ENCODE measurements at regions not wholly inside any gene's neighbourhood (a gene's known extent, or its start where the extent isn't known, plus 50 kb on each side); places are given as distances from the start of the nearest gene placed in this dataset.

DNA sequence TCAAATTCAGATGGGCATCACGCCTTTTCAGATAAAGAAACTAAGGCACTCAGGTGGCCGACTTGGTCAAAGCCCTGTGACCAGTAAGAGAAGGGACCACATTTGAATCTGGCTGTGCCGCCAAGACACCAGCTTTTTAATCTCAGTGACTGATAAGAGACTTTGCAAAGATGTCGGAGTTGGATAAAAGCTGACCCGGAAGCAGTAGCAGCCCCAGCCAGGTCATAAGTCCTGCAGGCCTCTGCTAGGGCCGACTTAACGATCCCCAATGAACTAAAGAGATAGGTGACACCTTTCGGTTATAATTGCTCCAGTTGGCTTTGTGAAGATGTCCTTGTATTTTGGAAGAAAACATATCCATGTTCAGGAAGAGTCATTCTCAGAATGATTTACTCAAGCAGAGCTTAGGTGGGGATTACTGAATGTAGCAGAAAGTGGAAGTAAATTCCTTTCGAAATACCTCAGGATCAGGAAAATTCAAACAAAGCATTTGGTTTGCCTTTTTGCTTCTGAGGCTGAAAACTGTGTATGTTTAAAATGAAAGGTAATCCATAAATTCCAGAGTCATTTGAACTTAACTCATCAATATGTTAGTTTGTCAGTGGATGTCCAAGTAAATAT, 164.2 kb upstream of the PITRM1 start:
- Histone ChIP-seq H3K56ac (ENCODE audit: extremely low read depth, insufficient read depth, low read length) (no peak overlapping the region), H3K9ac (ENCODE audit: low read depth, low read length) (no peak overlapping the region), H3K36me3 (ENCODE audit: control insufficient read depth, insufficient read depth, low read length) (no peaks in the 10 kb centered on the region), H3K79me1 (ENCODE audit: low read depth in 1 of 2, low read length in 2 of 2) (no peaks in the 10 kb centered on the region), H3K9me1 (ENCODE audit: insufficient read depth, low read length) (0 out of 2 replicates have a peak, but pooled peaks cover 7% of the 10 kb centered on the region), H2AK5ac (ENCODE audit: low read depth, low read length) (peak overlapping the region; percentile 11; the same call in 1 of the 2 replicates), H2BK5ac (ENCODE audit: low read depth, low read length, poor library complexity, severe bottlenecking) (no peak overlapping the region), H3K4me1 (ENCODE audit: control insufficient read depth, insufficient read depth, low read length) (peaks cover 8% of the 10 kb centered on the region; the same call in 1 of the 2 replicates), H4K8ac (ENCODE audit: low read depth in 2 of 2, low read length in 2 of 2) (no peak overlapping the region; a peak in 1 of 4 replicates), H3K4me3 (ENCODE audit: insufficient read depth, low read depth, low read length) (no peak overlapping the region), H2AK9ac (replicated peaks; ENCODE audit: low read depth, low read length, poor library complexity) (no peak overlapping the region), H4K91ac (ENCODE audit: insufficient read depth, low read depth, low read length) (no peak overlapping the region; the same call in 1 of the 2 replicates), H2AFZ (replicated peaks; ENCODE audit: low read length, poor library complexity) (no peak overlapping the region), H4K5ac (ENCODE audit: low read depth, low read length) (no peak overlapping the region), H4K20me1 (ENCODE audit: insufficient read depth, low read length) (no peaks in the 10 kb centered on the region), H3K9me3 (ENCODE audit: control insufficient read depth, insufficient read depth, low read length) (no peaks in the 10 kb centered on the region), H3K23ac (ENCODE audit: low read depth, low read length) (no peak overlapping the region), H2BK20ac (ENCODE audit: low read depth, low read length) (0 out of 2 replicates have a peak overlapping the region, but pooled peaks have one; percentile 1), H3K4ac (ENCODE audit: low read depth, low read length) (0 out of 2 replicates have a peak overlapping the region, but pooled peaks have one; percentile 15), H3K27ac (ENCODE audit: insufficient read depth, low read length) (peak overlapping the region; percentile 33; the same call in 1 of the 2 replicates), H2BK15ac (ENCODE audit: low read depth, low read length) (no peak overlapping the region), H3K18ac (ENCODE audit: low read depth, low read length) (no peak overlapping the region), H3K14ac (replicated peaks; ENCODE audit: low read depth, low read length) (no peak overlapping the region), H2BK120ac (ENCODE audit: low read depth, low read length) (no peak overlapping the region), H3K4me2 (ENCODE audit: low read depth, low read length) (no peak overlapping the region; the same call in 1 of the 2 replicates), H3K27me3 (ENCODE audit: control insufficient read depth, insufficient read depth, low read length) (no peaks in the 10 kb centered on the region)
- ChIA-PET CTCF (no interaction called here), POLR2A (ENCODE audit: unreplicated experiment) (no interaction called here)
- BruUV-seq (replicated peaks), result no TSS peak
- WGBS, 2 experiments (ENCODE audit: extremely low coverage in 2 of 2, insufficient read length in 1 of 2), result no CpG with 5 or more reads among the region's 9 CpGs
- intact Hi-C loops (cut with micrococcal nuclease) (no loop called here), in situ Hi-C loops (cut with MboI; ENCODE audit: low sequenced_read_pairs) (no loop called here), dilution Hi-C loops (cut with HindIII; ENCODE audit: low sequenced_read_pairs, unreplicated experiment) (no loop called here)
- TF ChIP-seq RCOR1 (IDR thresholded peaks at IDR 0.05; ENCODE audit: insufficient replicate concordance, low read length) (no peak), MAFK (IDR thresholded peaks at IDR 0.05; ENCODE audit: low read depth, low read length) (no peak), MXI1 (IDR thresholded peaks at IDR 0.05; ENCODE audit: borderline replicate concordance, low read depth, low read length) (no peak), CHD1 (IDR thresholded peaks at IDR 0.05; ENCODE audit: low read depth, low read length) (no peak), BHLHE40 (IDR thresholded peaks at IDR 0.05; ENCODE audit: low read depth, low read length) (no peak), RFX5 (IDR thresholded peaks at IDR 0.05; ENCODE audit: low read depth, low read length) (no peak), CEBPB (IDR thresholded peaks at IDR 0.05; ENCODE audit: low read depth, low read length) (no peak), ELK1 (IDR thresholded peaks at IDR 0.05; ENCODE audit: borderline replicate concordance, low read depth, low read length) (no peak), SMC3 (IDR thresholded peaks at IDR 0.05; ENCODE audit: low read depth, low read length) (no peak), MAZ (IDR thresholded peaks at IDR 0.05; ENCODE audit: borderline replicate concordance, low read depth, low read length) (no peak), RAD21 (IDR thresholded peaks at IDR 0.05; ENCODE audit: low read length) (no peak), POLR2A (IDR thresholded peaks at IDR 0.05; ENCODE audit: low read depth, low read length) (no peak), FOS (IDR thresholded peaks at IDR 0.05; ENCODE audit: low read depth, low read length) (no peak), NFE2L2 (IDR thresholded peaks at IDR 0.05; ENCODE audit: low read depth, low read length) (no peak)
- TF ChIP-seq, protein P1, sequence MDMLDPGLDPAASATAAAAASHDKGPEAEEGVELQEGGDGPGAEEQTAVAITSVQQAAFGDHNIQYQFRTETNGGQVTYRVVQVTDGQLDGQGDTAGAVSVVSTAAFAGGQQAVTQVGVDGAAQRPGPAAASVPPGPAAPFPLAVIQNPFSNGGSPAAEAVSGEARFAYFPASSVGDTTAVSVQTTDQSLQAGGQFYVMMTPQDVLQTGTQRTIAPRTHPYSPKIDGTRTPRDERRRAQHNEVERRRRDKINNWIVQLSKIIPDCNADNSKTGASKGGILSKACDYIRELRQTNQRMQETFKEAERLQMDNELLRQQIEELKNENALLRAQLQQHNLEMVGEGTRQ (IDR thresholded peaks at IDR 0.05; ENCODE audit: low read depth, low read length), result no peak
- TF ChIP-seq, protein P2, sequence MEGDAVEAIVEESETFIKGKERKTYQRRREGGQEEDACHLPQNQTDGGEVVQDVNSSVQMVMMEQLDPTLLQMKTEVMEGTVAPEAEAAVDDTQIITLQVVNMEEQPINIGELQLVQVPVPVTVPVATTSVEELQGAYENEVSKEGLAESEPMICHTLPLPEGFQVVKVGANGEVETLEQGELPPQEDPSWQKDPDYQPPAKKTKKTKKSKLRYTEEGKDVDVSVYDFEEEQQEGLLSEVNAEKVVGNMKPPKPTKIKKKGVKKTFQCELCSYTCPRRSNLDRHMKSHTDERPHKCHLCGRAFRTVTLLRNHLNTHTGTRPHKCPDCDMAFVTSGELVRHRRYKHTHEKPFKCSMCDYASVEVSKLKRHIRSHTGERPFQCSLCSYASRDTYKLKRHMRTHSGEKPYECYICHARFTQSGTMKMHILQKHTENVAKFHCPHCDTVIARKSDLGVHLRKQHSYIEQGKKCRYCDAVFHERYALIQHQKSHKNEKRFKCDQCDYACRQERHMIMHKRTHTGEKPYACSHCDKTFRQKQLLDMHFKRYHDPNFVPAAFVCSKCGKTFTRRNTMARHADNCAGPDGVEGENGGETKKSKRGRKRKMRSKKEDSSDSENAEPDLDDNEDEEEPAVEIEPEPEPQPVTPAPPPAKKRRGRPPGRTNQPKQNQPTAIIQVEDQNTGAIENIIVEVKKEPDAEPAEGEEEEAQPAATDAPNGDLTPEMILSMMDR (conservative IDR thresholded peaks at IDR 0.05; ENCODE audit: low read depth, low read length), result no peak
- peak; percentile 29 for DNase-seq
- peak; percentile 59 for ATAC-seq (ENCODE audit: low read depth)
